ENCODE measurements at regions not wholly inside any gene's neighbourhood (a gene's known extent, or its start where the extent isn't known, plus 50 kb on each side); places are given as distances from the start of the nearest gene placed in this dataset.
"Not testable (repeated sequence)": the region's sequence is repeated elsewhere in the genome, so short reads cannot be mapped to it uniquely, and the experiment has no call there.

DNA sequence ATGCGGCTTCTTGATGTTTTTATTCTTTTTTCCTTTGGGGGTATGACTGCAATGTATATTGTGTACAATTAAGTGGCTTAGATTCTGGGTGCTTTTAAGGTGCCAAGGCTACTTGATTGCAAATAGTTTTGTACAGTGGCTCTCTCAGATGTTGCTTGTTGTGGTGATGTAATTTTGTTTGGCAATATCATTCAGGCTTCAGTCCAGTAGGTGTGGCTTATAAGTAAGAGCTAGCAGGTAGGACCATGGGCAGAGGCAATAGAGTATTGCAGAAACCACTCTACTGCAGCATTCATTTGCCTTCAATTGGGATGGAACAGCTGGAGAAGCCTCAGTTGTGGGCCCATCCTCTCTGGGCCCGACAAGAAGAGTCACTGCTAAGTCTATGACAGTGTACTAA is 407.9 kb upstream of the MAN1A1 start:
- DNase-seq, result no peak

GRCh38 chr6:119749335-119749734 is 399.8 kb upstream of the MAN1A1 start:
- no peak for DNase-seq

- not testable (repeated sequence) for DNase-seq
Observed at GRCh38 chr6:119748535-119748934, 399.0 kb upstream of the MAN1A1 start.

- DNase-seq, result peak; percentile 10
Observed at GRCh38 chr6:119742188-119742803, 392.7 kb upstream of the MAN1A1 start.

GRCh38 chr6:119739769-119740168 is 390.2 kb upstream of the MAN1A1 start:
- DNase-seq, result no peak

GRCh38 chr6:119738425-119738824 is 388.9 kb upstream of the MAN1A1 start:
- no peak for DNase-seq

DNA sequence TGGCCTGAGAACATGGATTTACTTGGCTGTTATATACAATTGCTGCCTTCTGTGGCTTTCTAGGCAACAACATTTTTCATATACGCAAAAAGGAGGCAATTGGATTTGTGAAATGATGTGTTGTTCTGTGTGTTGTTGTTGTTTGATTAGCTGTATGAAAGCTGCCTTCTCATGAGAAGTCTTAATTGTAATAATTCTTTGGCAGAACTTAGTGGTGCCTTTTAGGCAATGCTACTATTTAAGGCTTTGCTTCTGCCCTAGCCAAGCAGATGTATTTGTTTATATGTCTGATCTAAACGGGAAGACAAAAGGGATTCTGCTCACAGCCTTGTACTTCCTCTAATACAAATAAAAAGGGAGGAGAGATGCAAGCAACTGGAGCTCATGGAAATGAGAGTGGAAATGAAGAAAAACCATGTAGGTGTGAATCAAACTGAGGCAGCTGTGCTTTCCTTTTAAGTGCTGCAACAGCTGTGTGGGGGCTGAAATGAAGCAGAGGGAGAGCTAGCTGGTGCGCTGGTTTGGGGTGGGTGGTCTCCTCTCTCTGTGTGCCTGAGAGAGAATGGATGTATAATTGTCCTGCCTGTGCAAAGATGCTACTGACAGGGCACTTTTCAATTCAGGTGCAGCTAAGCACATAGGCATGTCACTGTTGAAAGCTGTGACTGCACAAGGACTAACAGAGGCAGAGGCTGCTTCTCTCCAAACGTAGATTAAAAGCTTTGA is 386.9 kb upstream of the MAN1A1 start:
- no peak for DNase-seq

DNA sequence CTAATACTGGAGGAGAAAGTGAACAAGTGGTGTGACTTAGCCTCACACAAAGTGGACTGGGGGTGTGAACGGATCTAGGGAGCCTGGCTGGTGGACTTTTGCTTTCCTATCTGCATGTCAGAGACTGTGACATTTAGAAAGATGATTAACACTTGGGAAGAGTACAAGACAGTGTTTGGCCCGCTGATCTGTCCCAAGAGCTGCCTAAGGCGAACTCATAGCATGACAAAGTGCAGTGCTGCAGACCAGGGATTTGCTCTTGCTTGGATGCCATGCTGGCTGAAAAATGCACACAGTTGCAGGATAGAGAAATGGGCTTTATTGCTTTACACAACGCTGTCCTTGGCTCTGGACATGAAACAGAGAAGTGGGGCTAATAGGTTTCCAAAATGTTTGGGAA is 386.0 kb upstream of the MAN1A1 start:
- no peak for DNase-seq

DNA sequence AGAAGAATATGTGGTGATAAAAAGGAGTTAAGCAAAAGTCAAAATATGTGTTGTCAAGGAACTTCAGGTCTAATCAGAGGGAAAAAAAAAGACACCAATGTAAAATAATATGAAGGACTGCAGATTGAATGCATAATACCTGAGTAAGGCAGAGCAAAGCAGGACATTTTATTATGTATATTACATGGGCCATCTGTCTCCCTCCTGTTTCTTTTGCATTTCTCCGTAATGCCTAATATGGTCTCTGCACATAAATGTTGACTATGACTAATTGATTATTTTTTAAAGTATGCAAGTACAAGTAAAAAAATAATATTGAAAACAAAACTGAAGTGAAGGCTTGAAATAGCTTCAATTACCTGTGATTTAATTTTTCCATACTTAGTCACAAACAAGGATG is 384.7 kb upstream of the MAN1A1 start:
- no peak for DNase-seq

DNA sequence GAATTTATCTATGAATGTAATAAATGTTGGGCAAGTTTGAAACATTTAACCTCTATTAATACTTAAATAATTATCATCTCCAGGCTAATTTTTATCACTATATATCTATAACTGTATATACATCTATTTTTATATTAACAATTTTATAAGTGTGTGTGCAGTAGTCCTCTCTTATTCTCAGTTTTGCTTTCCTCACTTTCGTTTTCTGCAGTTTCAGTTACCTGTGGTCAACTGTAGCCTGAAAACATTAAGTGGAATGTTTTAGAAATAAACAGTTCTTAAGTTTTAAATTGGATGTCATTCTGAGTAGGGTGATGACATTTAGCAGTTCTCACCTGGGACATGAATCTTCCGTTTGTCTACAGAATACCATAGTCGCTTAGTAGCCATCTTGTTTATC is 379.4 kb upstream of the MAN1A1 start:
- DNase-seq, result no peak

DNA sequence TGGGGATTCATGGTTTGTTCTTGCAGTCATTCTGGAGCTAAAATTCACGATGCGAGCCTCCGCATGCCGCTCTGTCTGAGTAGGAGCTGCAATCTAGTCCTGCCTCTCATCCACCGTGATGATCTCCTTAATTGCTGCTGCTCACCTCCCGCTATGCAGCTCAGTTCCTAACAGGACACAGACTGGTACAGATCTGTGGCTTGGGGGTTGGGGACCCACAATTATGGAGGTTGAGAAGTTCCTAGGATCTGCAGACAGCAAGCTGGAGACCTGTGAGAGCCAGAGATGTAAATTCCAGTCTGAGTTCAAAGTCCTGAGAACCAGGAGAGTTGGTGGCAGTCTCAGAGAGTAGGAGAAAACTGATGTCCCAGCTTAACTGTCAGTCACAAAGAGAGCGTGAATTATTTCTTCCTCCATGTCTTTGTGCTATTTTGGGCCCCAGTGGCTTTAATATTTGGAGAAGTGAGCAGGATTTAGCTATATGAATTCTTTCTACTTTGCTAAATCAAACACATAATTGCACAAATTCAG is 378.7 kb upstream of the MAN1A1 start:
- DNase-seq, result no peak

GRCh38 chr6:119727504-119728219 is 378.1 kb upstream of the MAN1A1 start:
- DNase-seq, result no peak

GRCh38 chr6:119726912-119727311 is 377.4 kb upstream of the MAN1A1 start:
- DNase-seq, result not testable (repeated sequence)

GRCh38 chr6:119726086-119726485 is 376.5 kb upstream of the MAN1A1 start:
- DNase-seq, result no peak

DNA sequence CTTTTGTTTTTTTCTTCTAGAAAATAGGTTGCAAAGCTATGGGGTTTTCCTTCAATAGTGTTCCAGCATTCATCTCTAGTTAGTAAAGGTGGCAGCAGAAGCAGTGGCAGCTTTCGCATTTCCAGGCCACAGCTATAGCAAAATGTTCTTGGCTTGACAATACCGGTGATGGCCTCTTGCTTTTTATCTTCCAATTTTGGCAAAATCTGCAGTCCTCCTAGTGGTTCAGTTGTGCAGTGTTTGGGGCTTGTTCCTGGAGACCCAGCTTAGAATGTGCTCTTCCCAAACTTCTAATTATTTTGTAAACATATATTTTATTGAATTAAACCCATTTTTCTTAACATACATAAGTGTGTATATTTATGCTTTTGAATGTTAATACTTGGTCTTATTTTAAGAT is 370.6 kb upstream of the MAN1A1 start:
- no peak for DNase-seq

DNA sequence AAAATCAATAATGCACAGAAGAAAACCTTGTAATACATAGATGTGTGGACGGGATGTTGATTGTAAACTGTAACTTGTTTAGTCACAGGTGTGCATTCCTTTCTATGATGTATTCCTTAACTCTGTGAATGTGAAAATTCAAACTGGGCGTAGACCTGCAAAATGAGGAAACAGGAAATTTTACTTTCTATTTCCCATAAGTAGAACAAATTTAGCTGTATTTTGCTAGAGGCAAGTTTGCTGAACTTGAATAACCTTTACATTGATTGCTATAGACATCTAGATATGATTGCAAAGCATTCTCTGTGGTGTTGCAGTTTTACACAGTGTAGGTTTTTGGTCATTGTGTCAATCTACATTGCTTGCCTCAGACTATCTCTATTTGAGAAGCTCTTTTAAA is 368.4 kb upstream of the MAN1A1 start:
- no peak for DNase-seq

DNA sequence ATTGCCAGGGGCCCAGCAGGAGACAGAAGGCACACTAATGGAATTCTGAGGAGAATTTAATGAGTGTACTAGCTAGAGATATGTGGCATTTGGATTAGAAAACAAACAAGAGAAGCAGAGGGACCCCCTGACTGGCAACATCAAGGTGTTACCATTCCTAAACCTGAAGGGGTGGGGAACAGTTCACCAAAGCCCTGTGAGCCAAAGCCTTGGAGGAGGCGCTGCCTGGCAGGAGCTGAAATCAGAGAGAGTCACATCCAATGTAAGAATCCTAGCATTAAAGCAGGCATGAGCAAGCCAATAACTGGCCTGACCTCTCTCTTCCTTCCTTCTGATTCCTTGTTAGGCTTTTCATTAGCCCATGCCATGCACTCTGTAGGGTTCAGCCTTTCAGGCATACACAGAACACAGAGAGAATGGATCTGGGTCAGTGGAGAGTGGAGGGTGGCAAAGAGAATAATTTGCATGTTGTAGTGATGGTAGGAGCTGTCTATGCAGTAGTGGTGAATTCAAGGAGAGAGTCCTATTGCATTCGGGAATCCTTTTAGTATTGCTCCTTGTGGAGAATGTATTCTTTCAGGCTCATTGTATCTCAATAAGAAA is 367.2 kb upstream of the MAN1A1 start:
- no peak for DNase-seq

GRCh38 chr6:119713903-119714302 is 364.3 kb upstream of the MAN1A1 start:
- DNase-seq, result peak; percentile 1

- no peak for DNase-seq
Observed at GRCh38 chr6:119686644-119687043, 337.1 kb upstream of the MAN1A1 start.

- DNase-seq, result no peak
Observed at GRCh38 chr6:119686240-119686639, 336.7 kb upstream of the MAN1A1 start.

- DNase-seq, result no peak
Observed at GRCh38 chr6:119683671-119684070, 334.1 kb upstream of the MAN1A1 start.

GRCh38 chr6:119683031-119683430 is 333.5 kb upstream of the MAN1A1 start:
- DNase-seq, result no peak

DNA sequence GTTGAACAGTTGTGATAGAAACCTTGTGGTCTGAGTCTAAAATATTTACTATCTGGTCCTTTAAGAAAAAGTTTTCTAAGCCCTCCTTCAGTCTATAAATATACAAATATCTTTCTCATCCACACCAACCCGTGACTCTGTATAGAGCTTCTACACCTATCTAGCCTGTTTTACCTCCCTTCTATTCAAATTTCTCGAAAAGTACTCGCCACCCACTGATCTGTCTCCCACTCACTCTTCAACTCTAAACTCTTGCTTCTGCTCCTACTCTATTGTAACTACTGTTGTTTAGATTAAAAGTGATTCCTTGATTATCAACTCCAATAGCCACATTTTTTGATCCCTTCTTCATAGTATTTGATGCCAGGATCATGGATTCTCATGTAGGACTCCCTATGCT is 329.4 kb upstream of the MAN1A1 start:
- DNase-seq, result no peak

DNA sequence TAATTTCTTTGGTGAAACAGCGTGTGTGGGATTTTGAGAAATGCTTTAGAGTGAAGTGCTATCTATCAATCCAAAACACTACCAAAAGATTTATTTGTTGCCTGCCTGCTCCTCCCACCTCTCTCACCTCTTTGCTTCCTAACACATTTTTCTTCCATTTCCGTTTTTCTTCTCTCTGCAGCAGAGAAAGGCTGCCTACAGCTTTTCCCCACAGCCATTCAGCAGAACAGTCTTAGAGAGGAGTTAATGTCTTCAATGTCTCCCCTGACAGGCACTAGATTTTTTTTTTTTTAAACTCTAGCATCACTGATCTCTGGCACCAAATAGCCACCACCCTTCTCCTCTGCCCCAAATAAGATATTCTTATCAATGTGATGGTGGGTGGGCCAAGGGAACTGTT is 327.8 kb upstream of the MAN1A1 start:
- no peak for DNase-seq

Measured in NCI-H226 (cell line).